Activated CD8-positive, alpha-beta T cell treated with anti-CD3 and anti-CD28 coated beads for 36 hours (primary cell): ENCODE measurements at regions not wholly inside any gene's neighbourhood (a gene's known extent, or its start where the extent isn't known, plus 50 kb on each side); places are given as distances from the start of the nearest gene placed in this dataset.

Source experiments
- ATAC-seq: fragments of 200-7000 bp; cut with Tn5 transposase; one replicate; pipeline ENCODE4 v1.10.0; 2021; ENCODE audit warnings: mild to moderate bottlenecking, moderate library complexity
- CTCF ChIA-PET: fragments of 350-600 bp; sonication (Branson Sonifier 250); formaldehyde crosslinking; loops from one replicate; lab custom pipeline; 2021; ENCODE audit warnings: antibody characterized with exemption; lab: Charles Lee
- POLR2A ChIA-PET: fragments of 350-600 bp; sonication (Branson Sonifier 250); formaldehyde crosslinking; loops from one replicate; lab custom pipeline; 2021; ENCODE audit warnings: antibody characterized with exemption; lab: Charles Lee
- DNase-seq: peaks from one replicate; pipeline ENCODE4 v3.0.0-alpha.2; 2020
- H3K27ac Mint-ChIP-seq: one replicate; pipeline ENCODE4 v1.8.0; 2021; ENCODE audit warnings: mild to moderate bottlenecking, mixed read lengths
- H3K27me3 Mint-ChIP-seq: one replicate; pipeline ENCODE4 v1.8.0; 2021; ENCODE audit warnings: mixed read lengths
- H3K36me3 Mint-ChIP-seq: one replicate; pipeline ENCODE4 v1.8.0; 2021; ENCODE audit warnings: low read depth, mixed read lengths
- H3K4me1 Mint-ChIP-seq: one replicate; pipeline ENCODE4 v1.8.0; 2021; ENCODE audit warnings: low read depth, mixed read lengths
- H3K4me3 Mint-ChIP-seq: one replicate; pipeline ENCODE4 v1.8.0; 2021; ENCODE audit warnings: mild to moderate bottlenecking, moderate library complexity, mixed read lengths
- H3K9me3 Mint-ChIP-seq: one replicate; pipeline ENCODE4 v1.8.0; 2021; ENCODE audit warnings: mixed read lengths
- intact Hi-C: fragments of 100-400 bp; cut with micrococcal nuclease; formaldehyde crosslinking; loops from one replicate; pipeline ENCODE4 v1.10.0; 2022
- TF ChIP-seq, protein P1 (sequence below): fragments of 200-600 bp; IDR thresholded peaks from one replicate; pipeline ENCODE4 v1.8.0; 2022; ENCODE audit warnings: antibody characterized with exemption, mild to moderate bottlenecking

GRCh38 chr4:128513664-128514484, 226.3 kb upstream of the PGRMC2 start:
- intact Hi-C loops: no loop called here
- peak overlapping the region; percentile 18 for H3K4me3 Mint-ChIP-seq
- no peaks in the 10 kb centered on the region for H3K27me3 Mint-ChIP-seq
- H3K36me3 Mint-ChIP-seq: peaks cover 2% of the 10 kb centered on the region
- CTCF ChIA-PET: no interaction called here
- H3K4me1 Mint-ChIP-seq: peaks cover 21% of the 10 kb centered on the region
- TF ChIP-seq, protein P1, sequence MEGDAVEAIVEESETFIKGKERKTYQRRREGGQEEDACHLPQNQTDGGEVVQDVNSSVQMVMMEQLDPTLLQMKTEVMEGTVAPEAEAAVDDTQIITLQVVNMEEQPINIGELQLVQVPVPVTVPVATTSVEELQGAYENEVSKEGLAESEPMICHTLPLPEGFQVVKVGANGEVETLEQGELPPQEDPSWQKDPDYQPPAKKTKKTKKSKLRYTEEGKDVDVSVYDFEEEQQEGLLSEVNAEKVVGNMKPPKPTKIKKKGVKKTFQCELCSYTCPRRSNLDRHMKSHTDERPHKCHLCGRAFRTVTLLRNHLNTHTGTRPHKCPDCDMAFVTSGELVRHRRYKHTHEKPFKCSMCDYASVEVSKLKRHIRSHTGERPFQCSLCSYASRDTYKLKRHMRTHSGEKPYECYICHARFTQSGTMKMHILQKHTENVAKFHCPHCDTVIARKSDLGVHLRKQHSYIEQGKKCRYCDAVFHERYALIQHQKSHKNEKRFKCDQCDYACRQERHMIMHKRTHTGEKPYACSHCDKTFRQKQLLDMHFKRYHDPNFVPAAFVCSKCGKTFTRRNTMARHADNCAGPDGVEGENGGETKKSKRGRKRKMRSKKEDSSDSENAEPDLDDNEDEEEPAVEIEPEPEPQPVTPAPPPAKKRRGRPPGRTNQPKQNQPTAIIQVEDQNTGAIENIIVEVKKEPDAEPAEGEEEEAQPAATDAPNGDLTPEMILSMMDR: no peak
- H3K27ac Mint-ChIP-seq: peak overlapping the region; percentile 66
- DNase-seq: no peak
- POLR2A ChIA-PET: no interaction called here
- peak; percentile 35 for ATAC-seq
- peaks cover 7% of the 10 kb centered on the region for H3K9me3 Mint-ChIP-seq

DNA sequence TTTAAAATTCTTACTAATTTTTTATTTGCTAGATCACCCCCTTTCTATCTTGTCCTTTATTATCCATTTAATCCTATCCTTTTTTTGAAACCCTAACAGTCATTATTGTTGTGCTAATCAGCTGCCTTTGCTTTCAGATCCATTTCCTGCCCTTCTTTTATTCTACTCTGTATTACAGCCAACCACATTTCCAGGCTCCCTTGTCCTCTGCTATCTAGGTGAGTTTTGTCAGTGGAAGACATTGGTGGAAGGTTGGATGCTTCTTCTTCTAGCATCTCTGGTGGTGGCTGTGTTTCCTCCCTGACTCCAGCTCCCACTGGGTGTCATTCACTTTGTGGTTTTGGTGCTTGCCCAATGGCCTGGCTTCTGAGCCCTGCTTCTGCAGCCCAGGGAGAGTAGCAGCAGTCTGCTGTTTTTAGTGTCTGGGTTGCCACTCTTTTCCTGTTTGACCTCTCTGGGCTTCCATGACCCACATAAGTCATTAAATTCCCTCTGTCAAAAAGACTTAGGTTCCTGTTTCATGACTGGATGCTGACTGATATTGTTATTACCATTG, 225.2 kb upstream of the PGRMC2 start:
- Mint-ChIP-seq H3K27me3 (no peaks in the 10 kb centered on the region), H3K36me3 (peaks cover 2% of the 10 kb centered on the region), H3K4me1 (peaks cover 16% of the 10 kb centered on the region), H3K27ac (no peak overlapping the region), H3K4me3 (no peak overlapping the region), H3K9me3 (peaks cover 7% of the 10 kb centered on the region)
- ChIA-PET CTCF (no interaction called here), POLR2A (no interaction called here)
- DNase-seq: no peak
- intact Hi-C loops: no loop called here
- TF ChIP-seq, protein P1: no peak
- no peak for ATAC-seq

DNA sequence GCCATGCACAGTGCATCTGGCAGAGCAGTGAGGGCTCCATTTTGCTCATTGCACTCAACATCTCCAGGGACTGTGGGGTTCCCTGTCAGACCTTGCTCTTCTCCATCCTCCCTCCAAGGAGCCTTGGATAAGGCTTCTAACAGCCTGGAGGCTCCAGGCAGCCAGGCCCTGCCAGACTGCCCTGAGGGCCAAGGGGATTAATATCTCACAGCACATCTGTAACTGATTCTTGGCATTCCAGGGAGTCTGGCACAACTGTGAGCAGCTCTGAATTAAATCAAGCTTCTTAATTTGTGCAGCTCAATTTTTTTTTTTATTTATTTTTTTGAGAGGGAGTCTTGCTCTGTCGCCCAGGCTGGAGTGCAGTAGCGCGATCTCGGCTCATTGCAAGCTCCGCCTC, 224.5 kb upstream of the PGRMC2 start:
- H3K4me3 Mint-ChIP-seq: no peak overlapping the region
- H3K9me3 Mint-ChIP-seq: peaks cover 7% of the 10 kb centered on the region
- ATAC-seq: no peak
- H3K27me3 Mint-ChIP-seq: no peaks in the 10 kb centered on the region
- CTCF ChIA-PET: no interaction called here
- DNase-seq: no peak
- peaks cover 11% of the 10 kb centered on the region for H3K4me1 Mint-ChIP-seq
- POLR2A ChIA-PET: no interaction called here
- intact Hi-C loops: no loop called here
- TF ChIP-seq, protein P1: no peak
- H3K27ac Mint-ChIP-seq: no peak overlapping the region
- peaks cover 2% of the 10 kb centered on the region for H3K36me3 Mint-ChIP-seq

DNA sequence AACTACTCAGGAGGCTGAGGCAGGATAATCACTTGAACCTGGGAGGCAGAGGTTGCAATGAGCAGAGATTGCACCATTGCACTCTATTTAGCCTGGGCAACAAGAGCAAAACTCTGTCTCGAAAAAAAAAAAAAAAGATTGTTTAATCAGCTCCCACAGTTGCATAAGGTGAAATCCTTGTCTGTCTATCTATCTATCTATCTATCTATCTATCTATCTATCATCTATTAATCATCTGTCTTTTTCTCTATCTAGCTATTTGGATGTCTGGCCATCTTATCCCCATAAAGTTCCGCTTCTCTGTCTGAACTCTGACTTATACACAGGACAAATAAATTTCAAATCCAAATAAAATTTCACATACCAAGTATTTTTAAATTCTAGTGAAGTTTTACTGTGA, 223.2 kb upstream of the PGRMC2 start:
- no peaks in the 10 kb centered on the region for H3K27me3 Mint-ChIP-seq

More for the DNA sequence above, 223.2 kb upstream of the PGRMC2 start:
- no peak for DNase-seq
- TF ChIP-seq, protein P1: no peak
- intact Hi-C loops: no loop called here
- Mint-ChIP-seq H3K4me1 (peaks cover 11% of the 10 kb centered on the region), H3K4me3 (no peak overlapping the region), H3K27ac (no peak overlapping the region), H3K36me3 (peaks cover 2% of the 10 kb centered on the region), H3K9me3 (peaks cover 7% of the 10 kb centered on the region)
- ChIA-PET POLR2A (no interaction called here), CTCF (no interaction called here)
- no peak for ATAC-seq
